ENCODE measurements at regions not wholly inside any gene's neighbourhood (a gene's known extent, or its start where the extent isn't known, plus 50 kb on each side); places are given as distances from the start of the nearest gene placed in this dataset.

- TF ChIP-seq, protein P1, sequence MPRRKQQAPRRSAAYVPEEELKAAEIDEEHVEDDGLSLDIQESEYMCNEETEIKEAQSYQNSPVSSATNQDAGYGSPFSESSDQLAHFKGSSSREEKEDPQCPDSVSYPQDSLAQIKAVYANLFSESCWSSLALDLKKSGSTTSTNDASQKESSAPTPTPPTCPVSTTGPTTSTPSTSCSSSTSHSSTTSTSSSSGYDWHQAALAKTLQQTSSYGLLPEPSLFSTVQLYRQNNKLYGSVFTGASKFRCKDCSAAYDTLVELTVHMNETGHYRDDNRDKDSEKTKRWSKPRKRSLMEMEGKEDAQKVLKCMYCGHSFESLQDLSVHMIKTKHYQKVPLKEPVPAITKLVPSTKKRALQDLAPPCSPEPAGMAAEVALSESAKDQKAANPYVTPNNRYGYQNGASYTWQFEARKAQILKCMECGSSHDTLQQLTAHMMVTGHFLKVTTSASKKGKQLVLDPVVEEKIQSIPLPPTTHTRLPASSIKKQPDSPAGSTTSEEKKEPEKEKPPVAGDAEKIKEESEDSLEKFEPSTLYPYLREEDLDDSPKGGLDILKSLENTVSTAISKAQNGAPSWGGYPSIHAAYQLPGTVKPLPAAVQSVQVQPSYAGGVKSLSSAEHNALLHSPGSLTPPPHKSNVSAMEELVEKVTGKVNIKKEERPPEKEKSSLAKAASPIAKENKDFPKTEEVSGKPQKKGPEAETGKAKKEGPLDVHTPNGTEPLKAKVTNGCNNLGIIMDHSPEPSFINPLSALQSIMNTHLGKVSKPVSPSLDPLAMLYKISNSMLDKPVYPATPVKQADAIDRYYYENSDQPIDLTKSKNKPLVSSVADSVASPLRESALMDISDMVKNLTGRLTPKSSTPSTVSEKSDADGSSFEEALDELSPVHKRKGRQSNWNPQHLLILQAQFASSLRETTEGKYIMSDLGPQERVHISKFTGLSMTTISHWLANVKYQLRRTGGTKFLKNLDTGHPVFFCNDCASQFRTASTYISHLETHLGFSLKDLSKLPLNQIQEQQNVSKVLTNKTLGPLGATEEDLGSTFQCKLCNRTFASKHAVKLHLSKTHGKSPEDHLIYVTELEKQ (tag by site-specific recombination; IDR thresholded peaks at IDR 0.05; ENCODE audit: borderline replicate concordance) = no peak
- TF ChIP-seq, protein P2, sequence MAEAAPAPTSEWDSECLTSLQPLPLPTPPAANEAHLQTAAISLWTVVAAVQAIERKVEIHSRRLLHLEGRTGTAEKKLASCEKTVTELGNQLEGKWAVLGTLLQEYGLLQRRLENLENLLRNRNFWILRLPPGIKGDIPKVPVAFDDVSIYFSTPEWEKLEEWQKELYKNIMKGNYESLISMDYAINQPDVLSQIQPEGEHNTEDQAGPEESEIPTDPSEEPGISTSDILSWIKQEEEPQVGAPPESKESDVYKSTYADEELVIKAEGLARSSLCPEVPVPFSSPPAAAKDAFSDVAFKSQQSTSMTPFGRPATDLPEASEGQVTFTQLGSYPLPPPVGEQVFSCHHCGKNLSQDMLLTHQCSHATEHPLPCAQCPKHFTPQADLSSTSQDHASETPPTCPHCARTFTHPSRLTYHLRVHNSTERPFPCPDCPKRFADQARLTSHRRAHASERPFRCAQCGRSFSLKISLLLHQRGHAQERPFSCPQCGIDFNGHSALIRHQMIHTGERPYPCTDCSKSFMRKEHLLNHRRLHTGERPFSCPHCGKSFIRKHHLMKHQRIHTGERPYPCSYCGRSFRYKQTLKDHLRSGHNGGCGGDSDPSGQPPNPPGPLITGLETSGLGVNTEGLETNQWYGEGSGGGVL (tag by site-specific recombination; IDR thresholded peaks at IDR 0.05) = no peak
- TF ChIP-seq, protein P3, sequence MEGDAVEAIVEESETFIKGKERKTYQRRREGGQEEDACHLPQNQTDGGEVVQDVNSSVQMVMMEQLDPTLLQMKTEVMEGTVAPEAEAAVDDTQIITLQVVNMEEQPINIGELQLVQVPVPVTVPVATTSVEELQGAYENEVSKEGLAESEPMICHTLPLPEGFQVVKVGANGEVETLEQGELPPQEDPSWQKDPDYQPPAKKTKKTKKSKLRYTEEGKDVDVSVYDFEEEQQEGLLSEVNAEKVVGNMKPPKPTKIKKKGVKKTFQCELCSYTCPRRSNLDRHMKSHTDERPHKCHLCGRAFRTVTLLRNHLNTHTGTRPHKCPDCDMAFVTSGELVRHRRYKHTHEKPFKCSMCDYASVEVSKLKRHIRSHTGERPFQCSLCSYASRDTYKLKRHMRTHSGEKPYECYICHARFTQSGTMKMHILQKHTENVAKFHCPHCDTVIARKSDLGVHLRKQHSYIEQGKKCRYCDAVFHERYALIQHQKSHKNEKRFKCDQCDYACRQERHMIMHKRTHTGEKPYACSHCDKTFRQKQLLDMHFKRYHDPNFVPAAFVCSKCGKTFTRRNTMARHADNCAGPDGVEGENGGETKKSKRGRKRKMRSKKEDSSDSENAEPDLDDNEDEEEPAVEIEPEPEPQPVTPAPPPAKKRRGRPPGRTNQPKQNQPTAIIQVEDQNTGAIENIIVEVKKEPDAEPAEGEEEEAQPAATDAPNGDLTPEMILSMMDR (tag by site-specific recombination; IDR thresholded peaks at IDR 0.05) = no peak
- TF ChIP-seq ZBTB20 (tag by site-specific recombination; IDR thresholded peaks at IDR 0.05) = no peak
- TF ChIP-seq ZNF747 (tag by site-specific recombination; IDR thresholded peaks at IDR 0.05) = no peak
- TF ChIP-seq ZNF629 (tag by site-specific recombination; IDR thresholded peaks at IDR 0.05) = no peak
- no peak for TF ChIP-seq ZNF785 (tag by site-specific recombination; IDR thresholded peaks at IDR 0.05)
- no peak for TF ChIP-seq ZNF658 (tag by site-specific recombination; IDR thresholded peaks at IDR 0.05)
Observed at GRCh38 chr14:44271637-44272036, 235.4 kb downstream of the FSCB start.

Measured in HEK293 (cell line).